ENCODE measurements at regions not wholly inside any gene's neighbourhood (a gene's known extent, or its start where the extent isn't known, plus 50 kb on each side); places are given as distances from the start of the nearest gene placed in this dataset.

DNA sequence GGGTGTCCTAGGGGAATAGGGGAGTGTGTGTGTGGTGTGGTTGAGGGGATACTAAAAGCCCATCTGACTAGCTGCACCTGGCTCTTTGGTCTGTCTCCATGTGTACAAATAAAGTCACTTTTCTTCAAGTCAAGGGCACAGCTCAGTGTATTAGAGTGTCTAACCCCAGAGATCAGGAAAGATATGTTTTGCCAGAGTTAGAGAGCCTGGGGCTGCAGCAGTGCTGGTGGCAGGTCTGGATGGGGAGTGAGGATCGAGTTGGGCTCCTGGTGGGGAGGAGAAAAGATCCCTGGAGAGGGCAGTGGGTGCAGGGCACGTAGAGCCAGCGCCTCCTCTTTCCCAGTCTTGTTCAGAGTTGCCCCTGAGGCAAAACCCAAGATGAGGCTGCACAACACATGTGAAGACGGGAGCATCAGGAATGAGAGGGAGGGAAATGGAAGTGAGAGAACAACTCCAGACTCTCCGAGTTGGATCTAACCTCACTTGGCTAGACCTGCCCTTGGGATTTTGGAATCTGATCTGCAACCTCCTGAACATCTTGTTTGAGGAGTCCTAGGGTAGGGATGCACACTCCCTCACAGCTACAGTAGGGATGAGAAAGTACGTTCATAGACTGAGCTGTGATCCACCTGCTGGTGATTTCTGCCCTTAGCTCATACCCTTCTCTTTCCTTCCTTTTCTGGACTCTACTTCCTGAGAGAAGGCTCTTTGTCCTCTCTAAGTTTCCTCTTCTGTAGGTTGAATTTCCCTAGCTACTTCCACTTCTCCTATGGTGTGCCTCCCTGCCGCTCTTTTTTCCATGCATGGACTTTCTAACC is 309.9 kb downstream of the ZSWIM6 start (continued):
- TF ChIP-seq, protein P1, sequence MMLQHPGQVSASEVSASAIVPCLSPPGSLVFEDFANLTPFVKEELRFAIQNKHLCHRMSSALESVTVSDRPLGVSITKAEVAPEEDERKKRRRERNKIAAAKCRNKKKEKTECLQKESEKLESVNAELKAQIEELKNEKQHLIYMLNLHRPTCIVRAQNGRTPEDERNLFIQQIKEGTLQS (IDR thresholded peaks at IDR 0.05; ENCODE audit: insufficient read depth, low read depth, low read length): no peak
- no peak for TF ChIP-seq TAF1 (IDR thresholded peaks at IDR 0.05; ENCODE audit: low read depth, low read length)
- no peak for TF ChIP-seq KDM1A (IDR thresholded peaks at IDR 0.05; ENCODE audit: borderline replicate concordance, low read length)
- no peak for TF ChIP-seq POLR2AphosphoS5 (IDR thresholded peaks at IDR 0.05; ENCODE audit: low read depth, low read length)
- TF ChIP-seq FOSL1 (IDR thresholded peaks at IDR 0.05; ENCODE audit: insufficient read depth, low read depth, low read length): no peak
- no peak for TF ChIP-seq KDM5A (IDR thresholded peaks at IDR 0.05; ENCODE audit: low read length)
- TF ChIP-seq SP4 (IDR thresholded peaks at IDR 0.05; ENCODE audit: low read length): no peak
- TF ChIP-seq SAP30 (IDR thresholded peaks at IDR 0.05; ENCODE audit: insufficient read depth, insufficient replicate concordance, low read length): no peak
- no peak for TF ChIP-seq JUND (IDR thresholded peaks at IDR 0.05; ENCODE audit: low read length)
